Mucosa of rectum (tissue), 2 donors: ENCODE measurements at regions not wholly inside any gene's neighbourhood (a gene's known extent, or its start where the extent isn't known, plus 50 kb on each side); places are given as distances from the start of the nearest gene placed in this dataset.

ENCODE experiments used
- H3K27ac ChIP-seq, 2 donors: one replicate each; pipeline ENCODE4 v1.7.0; 2013; ENCODE audit warnings: inconsistent platforms in 2 of 2, low read depth in 2 of 2, low read length in 2 of 2
- H3K27me3 ChIP-seq, 2 donors: one replicate each; pipeline ENCODE4 v1.7.0; 2013; ENCODE audit warnings: low read length in 2 of 2; ENCODE audit not compliant: control insufficient read depth in 2 of 2, insufficient read depth in 2 of 2
- H3K36me3 ChIP-seq, 2 donors: one replicate each; pipeline ENCODE4 v1.7.0; 2013; ENCODE audit warnings: low read length in 2 of 2; ENCODE audit not compliant: control insufficient read depth in 2 of 2, insufficient read depth in 2 of 2
- H3K4me1 ChIP-seq, 2 donors: one replicate each; pipeline ENCODE4 v1.7.0; 2013; ENCODE audit warnings: low read length in 2 of 2, mild to moderate bottlenecking in 1 of 2; ENCODE audit not compliant: control insufficient read depth in 2 of 2, insufficient read depth in 2 of 2
- H3K4me3 ChIP-seq, 2 donors: one replicate each; pipeline ENCODE4 v1.7.0; 2013; ENCODE audit warnings: low read length in 2 of 2
- H3K9ac ChIP-seq, 2 donors: one replicate each; pipeline ENCODE4 v1.7.0; 2013; ENCODE audit warnings: low read length in 2 of 2, low read depth in 1 of 2, mild to moderate bottlenecking in 1 of 2
- H3K9me3 ChIP-seq, 2 donors: one replicate each; pipeline ENCODE4 v1.7.0; 2013; ENCODE audit warnings: low read length in 2 of 2; ENCODE audit not compliant: control insufficient read depth in 2 of 2
- donor health status: healthy.
- donor health status: Normal muscosa, but diverticular disease.

DNA sequence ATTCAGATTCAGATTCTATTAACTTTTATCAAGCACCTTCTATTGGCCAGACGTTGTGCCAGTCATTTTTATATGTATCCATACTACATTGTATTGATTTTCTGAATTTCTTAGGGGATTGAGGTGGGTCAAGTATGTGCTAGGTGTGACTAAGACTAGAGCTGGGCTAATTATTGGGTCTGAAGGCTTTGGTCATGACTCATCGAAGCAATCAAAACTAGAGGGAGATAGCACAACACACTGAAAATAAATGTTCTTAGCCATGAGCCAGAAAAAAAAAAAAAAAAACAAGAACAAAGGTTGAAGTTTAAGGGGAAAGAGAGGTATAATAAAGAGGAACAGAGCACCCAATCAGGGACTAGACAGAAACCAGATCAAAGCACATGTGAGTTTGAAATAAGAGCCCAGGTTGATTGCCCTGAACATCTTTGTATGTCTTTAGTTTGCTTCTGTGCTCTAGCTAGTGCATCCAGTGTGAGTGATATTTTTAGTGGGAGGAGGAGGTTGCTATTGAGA, 171.6 kb upstream of the FOXP2 start:
- H3K27me3 ChIP-seq, result no peaks in the 10 kb centered on the region
- H3K9ac ChIP-seq, result no peak overlapping the region
- H3K4me1 ChIP-seq, result no peaks in the 10 kb centered on the region
- no peaks in the 10 kb centered on the region for H3K36me3 ChIP-seq
- H3K4me3 ChIP-seq, result no peak overlapping the region
- no peaks in the 10 kb centered on the region for H3K9me3 ChIP-seq
- H3K27ac ChIP-seq, result no peak overlapping the region

DNA sequence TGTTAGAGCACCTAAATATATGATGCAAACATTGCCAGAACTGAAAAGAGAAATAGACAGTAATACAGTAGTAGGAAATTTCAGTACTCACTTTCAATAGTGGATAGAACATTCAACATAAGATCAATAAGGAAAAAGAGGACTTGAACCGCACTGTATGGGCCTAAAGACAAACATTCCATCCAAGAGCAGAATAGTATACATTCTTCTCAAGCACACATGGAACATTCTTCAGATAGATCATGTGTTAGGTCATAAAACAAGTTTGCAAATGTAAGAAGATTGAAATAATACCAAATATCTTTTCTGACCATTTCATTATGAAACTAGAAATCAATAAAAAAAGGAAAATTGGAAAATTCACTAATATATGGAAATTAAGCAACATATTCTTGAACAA, 185.4 kb upstream of the FOXP2 start:
- H3K9ac ChIP-seq, result no peak overlapping the region
- H3K4me1 ChIP-seq, result no peaks in the 10 kb centered on the region
- no peaks in the 10 kb centered on the region for H3K9me3 ChIP-seq
- no peaks in the 10 kb centered on the region for H3K27me3 ChIP-seq
- H3K36me3 ChIP-seq, result no peaks in the 10 kb centered on the region
- H3K27ac ChIP-seq, result no peak overlapping the region
- H3K4me3 ChIP-seq, result no peak overlapping the region

DNA sequence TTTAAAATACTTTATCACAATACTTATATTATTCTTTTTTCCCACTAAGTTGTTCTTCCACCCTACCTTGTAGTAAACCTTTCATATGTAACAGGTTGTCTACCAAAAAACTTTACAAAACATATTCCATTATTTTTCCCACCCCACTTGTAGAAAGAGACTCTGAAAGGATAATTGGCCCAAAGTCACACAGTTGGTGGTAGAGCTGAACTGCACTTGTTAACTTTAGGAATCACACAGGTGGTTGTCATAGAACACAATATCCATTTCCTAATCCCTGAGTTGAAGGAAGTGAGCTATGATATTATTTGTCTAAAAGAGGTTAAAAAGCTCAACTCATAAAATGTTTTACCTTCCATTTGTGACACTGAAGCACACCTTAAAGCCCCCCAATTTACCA, 188.8 kb upstream of the FOXP2 start:
- Histone ChIP-seq H3K36me3 (no peaks in the 10 kb centered on the region), H3K4me3 (no peak overlapping the region), H3K4me1 (no peaks in the 10 kb centered on the region), H3K27me3 (no peaks in the 10 kb centered on the region), H3K27ac (no peak overlapping the region), H3K9ac (no peak overlapping the region), H3K9me3 (no peaks in the 10 kb centered on the region)

DNA sequence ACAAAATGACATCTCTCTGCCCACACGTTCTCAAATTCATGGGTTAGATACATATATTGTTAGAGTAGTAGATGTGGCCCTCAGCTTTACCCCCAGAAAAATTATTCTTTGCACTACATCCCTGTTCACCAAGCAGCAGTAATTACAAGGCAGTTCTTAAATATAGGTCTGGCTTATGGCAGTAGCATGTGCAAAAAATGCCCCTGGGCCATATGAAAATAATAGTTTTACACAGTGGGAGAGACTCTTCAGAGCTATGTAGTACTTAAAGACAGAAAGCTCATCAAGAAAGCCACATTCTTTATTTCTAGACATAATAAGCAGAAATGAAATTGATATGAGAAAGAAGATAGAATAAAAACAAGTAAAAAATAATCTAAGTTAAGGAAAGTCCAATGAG, 196.3 kb upstream of the FOXP2 start:
- H3K27ac ChIP-seq, result no peak overlapping the region
- H3K4me3 ChIP-seq, result no peak overlapping the region
- H3K36me3 ChIP-seq, result no peaks in the 10 kb centered on the region
- H3K4me1 ChIP-seq, result no peaks in the 10 kb centered on the region
- no peak overlapping the region for H3K9ac ChIP-seq
- H3K9me3 ChIP-seq, result no peaks in the 10 kb centered on the region
- no peaks in the 10 kb centered on the region for H3K27me3 ChIP-seq

DNA sequence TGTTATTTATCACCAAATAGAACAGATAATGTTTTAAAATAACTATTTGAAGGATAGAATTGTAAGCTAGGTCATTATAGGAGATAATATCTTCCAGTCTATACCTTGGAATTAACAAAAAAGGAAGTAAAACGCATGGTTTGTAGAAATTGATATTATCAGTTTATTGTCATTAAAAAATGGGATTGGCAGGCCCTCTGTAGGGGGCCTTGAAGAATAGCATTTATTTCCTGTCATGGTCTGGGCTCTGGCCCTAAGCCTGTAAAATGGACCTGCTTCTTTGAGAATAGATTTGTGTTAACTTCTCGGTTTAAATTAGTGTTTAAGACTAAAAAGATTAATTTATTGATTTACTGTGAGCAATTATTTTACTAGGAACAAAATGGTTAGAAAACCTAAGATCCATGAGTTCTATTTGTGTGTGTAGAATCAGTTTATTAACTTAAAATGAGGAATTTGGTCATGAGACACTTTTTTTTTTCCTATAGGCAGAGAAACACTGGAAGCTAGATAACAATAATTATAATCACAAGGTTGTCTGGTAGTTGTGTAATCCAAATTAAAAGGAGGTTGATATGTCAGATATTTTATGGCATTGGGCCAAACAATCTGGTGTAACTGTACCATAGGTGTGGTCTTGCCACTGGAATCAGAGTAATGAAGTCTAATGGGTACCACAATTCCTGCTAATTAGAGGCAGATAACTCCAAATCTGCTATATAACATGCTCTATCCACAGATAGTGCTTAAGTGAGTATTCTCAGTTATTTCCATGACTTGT, 197.4 kb upstream of the FOXP2 start:
- H3K4me1 ChIP-seq, result no peaks in the 10 kb centered on the region
- H3K27me3 ChIP-seq, result no peaks in the 10 kb centered on the region
- H3K9me3 ChIP-seq, result no peaks in the 10 kb centered on the region
- no peak overlapping the region for H3K9ac ChIP-seq
- H3K4me3 ChIP-seq, result no peak overlapping the region
- H3K36me3 ChIP-seq, result no peaks in the 10 kb centered on the region
- no peak overlapping the region for H3K27ac ChIP-seq

DNA sequence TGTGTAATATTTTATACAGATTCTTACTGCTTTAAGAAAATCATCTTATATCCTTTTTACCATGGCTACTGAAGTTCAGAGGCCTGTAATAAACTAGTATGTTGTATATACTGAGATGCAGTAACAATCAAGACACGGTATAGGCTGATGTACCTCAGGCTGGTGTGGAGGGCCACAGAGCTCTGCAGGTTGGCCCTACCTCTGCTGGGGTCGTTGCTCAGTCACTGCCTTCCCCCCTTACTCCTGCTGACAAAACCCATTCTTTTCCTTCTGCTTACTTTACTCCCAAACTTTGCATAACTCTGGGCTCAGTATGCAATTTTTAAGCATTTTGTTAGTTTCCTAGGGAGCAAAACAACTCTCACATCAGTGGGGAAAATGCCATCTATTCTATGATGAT, 200.1 kb upstream of the FOXP2 start:
- no peak overlapping the region for H3K27ac ChIP-seq
- H3K36me3 ChIP-seq, result no peaks in the 10 kb centered on the region
- H3K9ac ChIP-seq, result no peak overlapping the region
- H3K9me3 ChIP-seq, result no peaks in the 10 kb centered on the region
- H3K4me3 ChIP-seq, result no peak overlapping the region
- H3K27me3 ChIP-seq, result no peaks in the 10 kb centered on the region
- no peaks in the 10 kb centered on the region for H3K4me1 ChIP-seq

DNA sequence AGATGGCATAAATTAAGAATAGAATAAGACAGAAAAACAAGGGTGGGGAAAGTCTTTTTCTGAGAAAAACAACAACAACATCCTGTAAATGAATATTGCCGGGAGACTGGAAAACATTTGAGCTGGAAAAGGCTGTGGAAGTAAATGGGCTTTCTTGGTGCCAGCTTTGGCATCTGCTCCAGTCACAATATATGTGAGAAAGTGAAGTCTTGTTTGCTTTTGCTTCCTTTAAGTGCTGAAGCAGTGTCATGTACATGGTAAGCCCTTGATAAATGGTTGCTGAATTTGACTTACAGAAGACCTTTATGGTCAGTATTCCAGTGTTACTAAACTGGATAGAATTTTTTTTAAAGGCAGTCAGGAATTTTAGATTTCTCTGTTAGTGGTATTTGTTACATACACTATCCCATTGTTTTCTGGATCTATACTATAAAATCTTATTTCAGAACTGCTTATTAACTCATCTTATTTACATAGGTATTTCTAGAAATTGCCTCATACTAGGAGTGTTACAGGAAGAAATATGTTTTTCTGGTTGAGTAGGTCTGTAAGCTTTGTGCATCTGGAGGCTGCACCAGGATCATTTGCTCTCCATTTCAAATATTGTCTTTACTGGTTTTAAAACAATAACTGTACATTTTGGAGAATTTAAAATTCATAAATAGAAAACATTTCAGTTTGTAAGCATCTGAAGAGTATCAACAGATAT, 201.7 kb upstream of the FOXP2 start:
- H3K9ac ChIP-seq, result no peak overlapping the region
- no peak overlapping the region for H3K27ac ChIP-seq
- no peaks in the 10 kb centered on the region for H3K27me3 ChIP-seq
- H3K9me3 ChIP-seq, result no peaks in the 10 kb centered on the region
- H3K36me3 ChIP-seq, result no peaks in the 10 kb centered on the region
- no peaks in the 10 kb centered on the region for H3K4me1 ChIP-seq
- no peak overlapping the region for H3K4me3 ChIP-seq

DNA sequence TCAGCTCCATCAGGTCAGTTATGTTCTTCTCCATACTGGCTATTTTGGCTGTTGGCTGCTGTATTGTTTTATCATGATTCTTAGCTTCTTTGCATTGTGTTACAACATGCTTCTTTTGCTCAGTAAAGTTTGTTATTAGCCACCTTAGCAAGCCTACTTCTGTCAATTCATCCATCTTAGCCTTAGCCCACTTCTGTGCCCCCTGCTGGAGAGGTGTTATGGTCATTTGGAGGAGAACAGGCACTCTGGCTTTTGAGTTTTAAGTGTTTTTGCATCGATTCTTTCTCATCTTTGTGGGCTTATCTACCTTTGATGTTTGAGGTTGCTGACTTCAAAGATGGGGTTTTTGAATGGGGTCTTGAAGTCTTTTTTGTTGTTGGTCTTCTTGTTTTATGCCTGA, 204.6 kb upstream of the FOXP2 start:
- Histone ChIP-seq H3K36me3 (no peaks in the 10 kb centered on the region), H3K27me3 (no peaks in the 10 kb centered on the region), H3K4me3 (no peak overlapping the region), H3K4me1 (no peaks in the 10 kb centered on the region), H3K9me3 (no peaks in the 10 kb centered on the region), H3K9ac (no peak overlapping the region), H3K27ac (no peak overlapping the region)

DNA sequence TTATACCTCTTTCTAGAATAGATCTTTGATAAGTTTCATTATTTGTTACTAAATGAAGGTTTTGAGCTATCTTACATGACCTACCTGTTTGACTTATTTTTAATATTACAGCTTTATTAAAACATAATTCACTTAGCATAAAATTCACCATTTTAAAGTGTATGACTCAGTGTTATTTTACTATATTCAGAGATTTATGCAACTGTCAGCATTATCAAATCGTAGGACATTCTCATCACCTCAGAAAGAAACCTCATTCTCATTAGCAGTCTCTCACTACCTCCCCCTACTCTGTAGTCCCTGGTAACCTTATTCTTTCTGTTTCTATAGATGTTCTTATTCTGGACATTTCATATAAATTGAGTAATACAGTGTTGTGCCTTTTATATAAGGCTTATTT, 207.9 kb upstream of the FOXP2 start:
- Histone ChIP-seq H3K36me3 (no peaks in the 10 kb centered on the region), H3K9me3 (no peaks in the 10 kb centered on the region), H3K27ac (no peak overlapping the region), H3K9ac (no peak overlapping the region), H3K27me3 (no peaks in the 10 kb centered on the region), H3K4me3 (no peak overlapping the region), H3K4me1 (no peaks in the 10 kb centered on the region)

DNA sequence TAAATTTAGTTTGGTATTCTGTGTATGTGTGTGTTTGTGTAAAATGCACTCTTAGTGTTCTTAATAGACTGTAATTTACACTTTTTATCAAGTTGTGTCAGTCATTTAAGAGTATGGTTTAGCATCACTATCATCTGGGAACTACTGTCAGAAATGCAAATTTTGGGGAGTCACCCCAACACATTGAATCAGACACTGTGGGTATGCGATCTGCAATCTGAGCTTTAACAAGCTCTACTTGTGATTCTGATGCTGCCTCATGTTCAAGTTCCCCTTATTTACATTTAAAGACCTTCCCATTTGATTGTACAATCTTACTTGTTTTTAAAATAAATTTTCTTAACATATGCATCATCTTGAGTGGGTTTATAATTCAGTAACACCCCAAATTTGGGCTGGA, 218.1 kb upstream of the FOXP2 start:
- Histone ChIP-seq H3K9ac (no peak overlapping the region), H3K4me1 (peaks cover 0 to 6% of the 10 kb centered on the region in 2 donors), H3K9me3 (no peaks in the 10 kb centered on the region), H3K27me3 (no peaks in the 10 kb centered on the region), H3K36me3 (no peaks in the 10 kb centered on the region), H3K27ac (no peak overlapping the region), H3K4me3 (no peak overlapping the region)
